ENCODE measurements at regions not wholly inside any gene's neighbourhood (a gene's known extent, or its start where the extent isn't known, plus 50 kb on each side); places are given as distances from the start of the nearest gene placed in this dataset.

DNA sequence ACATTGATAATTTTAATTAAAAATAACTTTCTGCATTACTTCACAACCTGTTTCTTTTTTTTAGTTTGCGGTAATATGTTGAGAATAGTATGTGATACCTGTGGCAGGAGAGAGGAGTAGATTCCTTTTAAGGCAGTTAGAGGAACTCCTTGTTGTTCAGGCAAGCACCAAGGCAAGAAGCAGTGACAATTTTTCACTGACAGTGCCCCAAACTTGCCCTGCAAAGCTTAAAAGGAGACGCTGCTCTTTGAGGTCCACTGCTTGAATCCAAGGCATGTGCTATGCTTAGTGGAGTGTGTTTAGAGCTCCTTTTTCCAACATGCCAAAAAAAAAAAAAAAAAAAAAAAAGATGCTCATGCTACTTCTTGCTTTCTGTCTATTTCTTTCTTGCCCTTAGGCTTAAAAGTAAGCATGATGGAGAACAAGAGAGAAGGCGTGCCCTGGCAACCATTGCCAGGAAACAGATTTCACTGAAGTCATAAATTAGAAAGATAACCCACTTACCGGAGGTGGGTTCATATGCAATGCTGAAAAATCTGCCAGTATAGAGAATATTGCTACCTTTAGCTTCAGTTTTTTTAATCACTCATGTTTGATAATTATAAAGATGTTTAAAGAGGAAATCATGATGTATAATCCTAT, 58.3 kb upstream of the DYRK2 start:
- Mint-ChIP-seq H3K27ac (peak overlapping the region in 6 of 7 donors; percentile 33 to 85 (median 58)), H3K36me3 (no peaks in the 10 kb centered on the region), H3K27me3 (no peaks in the 10 kb centered on the region), H3K4me1 (peaks cover 36 to 68% (median 53%) of the 10 kb centered on the region in 4 donors), H3K4me3 (peak overlapping the region in 7 of 8 donors; percentile 1 to 68 (median 39)), H3K9me3 (peaks cover 0 to 2% (median 0%) of the 10 kb centered on the region in 8 donors)
- H3K27me3 ChIP-seq (ENCODE audit: insufficient read depth, low read length): no peaks in the 10 kb centered on the region
- CTCF ChIA-PET (ENCODE audit: partially characterized antibody): interaction anchor here (0.7 to 1.7 kb wide), 7 partner anchors 10 to 236 kb away, joined by 3 to 5 read pairs (median 4); no protein-coding TSS in a partner anchor
- peak; percentile 45 to 66 (median 62) for DNase-seq
- H3K36me3 ChIP-seq (ENCODE audit: insufficient read depth, low read length): no peaks in the 10 kb centered on the region
- H3K4me1 ChIP-seq (ENCODE audit: insufficient read depth, low read length): peaks cover 55% of the 10 kb centered on the region
- POLR2A ChIA-PET (ENCODE audit: partially characterized antibody): interaction anchor here (0.8 to 7.7 kb wide), 12 partner anchors 10 to 74 kb away, joined by 3 to 84 read pairs (median 10); partner anchors contain the start of gene DYRK2
- no peak overlapping the region for H3K27ac ChIP-seq (ENCODE audit: low read depth, low read length)
- no peaks in the 10 kb centered on the region for H3K9me3 ChIP-seq (ENCODE audit: control insufficient read depth in 1 of 2, low read length in 2 of 2)
- no peak overlapping the region for H3K4me3 ChIP-seq (ENCODE audit: low read length in 2 of 2)
- intact Hi-C loops (cut with micrococcal nuclease): loop anchor here (1.0 to 5.0 kb wide), 3 partner anchors 33 to 61 kb away; no protein-coding TSS in a partner anchor

DNA sequence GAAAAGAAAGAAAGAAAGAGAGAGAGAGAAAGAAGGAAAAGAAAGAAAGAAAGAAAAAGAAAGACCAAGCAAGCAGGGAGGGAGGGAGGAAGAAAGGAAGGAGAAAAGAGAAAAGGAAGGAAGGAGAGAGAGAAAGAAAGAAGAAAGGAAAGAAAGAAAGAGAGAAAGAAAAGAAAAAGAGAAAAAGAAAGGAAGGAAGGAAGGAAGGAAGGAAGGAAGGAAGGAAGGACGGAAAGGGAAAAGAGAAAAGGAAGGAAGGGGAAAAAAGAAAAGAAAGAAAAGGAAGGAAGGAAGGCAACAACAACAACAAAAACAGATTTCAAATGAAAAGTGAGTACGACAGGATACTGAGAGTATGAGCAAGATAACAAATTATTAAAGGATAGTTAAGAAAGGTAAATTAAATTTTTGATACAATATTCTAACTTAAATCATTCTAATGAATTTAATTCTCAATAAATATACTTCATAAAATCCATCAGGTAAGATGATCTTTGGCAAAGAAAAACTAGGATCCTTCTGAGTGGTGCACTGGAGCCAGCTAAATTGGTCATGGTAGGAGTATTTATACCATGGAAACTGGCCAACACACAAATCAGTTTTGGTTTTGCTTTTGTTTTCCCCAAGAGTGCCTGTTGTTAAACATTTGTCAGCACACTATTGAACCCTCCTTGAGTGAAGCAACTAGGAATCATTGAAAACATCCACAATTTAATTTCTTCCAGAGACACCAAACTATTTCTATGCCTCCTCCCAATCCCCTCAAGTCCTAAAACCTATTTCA, 56.1 kb upstream of the DYRK2 start:
- Mint-ChIP-seq H3K4me1 (peaks cover 36 to 62% (median 50%) of the 10 kb centered on the region in 4 donors), H3K27ac (peak overlapping the region; percentile 33 to 93 (median 82)), H3K4me3 (peak overlapping the region in 7 of 8 donors; percentile 45 to 76 (median 69)), H3K9me3 (peaks cover 0 to 4% (median 0%) of the 10 kb centered on the region in 8 donors), H3K27me3 (no peaks in the 10 kb centered on the region), H3K36me3 (no peaks in the 10 kb centered on the region)
- CTCF ChIA-PET (ENCODE audit: partially characterized antibody): interaction anchor here (0.7 to 2.3 kb wide), 9 partner anchors 10 to 56 kb away, joined by 3 to 9 read pairs (median 4); partner anchors contain the start of gene DYRK2
- DNase-seq: peak in 4 of 5 donors; percentile 29 to 53 (median 44)
- H3K36me3 ChIP-seq (ENCODE audit: insufficient read depth, low read length): no peaks in the 10 kb centered on the region
- no peak overlapping the region for H3K27ac ChIP-seq (ENCODE audit: low read depth, low read length)
- H3K4me3 ChIP-seq (ENCODE audit: low read length in 2 of 2): peak overlapping the region in 1 of 2 donors; percentile 25
- peaks cover 55% of the 10 kb centered on the region for H3K4me1 ChIP-seq (ENCODE audit: insufficient read depth, low read length)
- H3K27me3 ChIP-seq (ENCODE audit: insufficient read depth, low read length): no peaks in the 10 kb centered on the region
- intact Hi-C loops (cut with micrococcal nuclease): loop anchor here (2.0 to 5.0 kb wide), 2 partner anchors 14 to 35 kb away; no protein-coding TSS in a partner anchor
- no peaks in the 10 kb centered on the region for H3K9me3 ChIP-seq (ENCODE audit: control insufficient read depth in 1 of 2, low read length in 2 of 2)
- POLR2A ChIA-PET (ENCODE audit: partially characterized antibody): interaction anchor here (0.7 to 7.7 kb wide), 9 partner anchors 12 to 76 kb away, joined by 3 to 84 read pairs (median 13); partner anchors contain the start of gene DYRK2

DNA sequence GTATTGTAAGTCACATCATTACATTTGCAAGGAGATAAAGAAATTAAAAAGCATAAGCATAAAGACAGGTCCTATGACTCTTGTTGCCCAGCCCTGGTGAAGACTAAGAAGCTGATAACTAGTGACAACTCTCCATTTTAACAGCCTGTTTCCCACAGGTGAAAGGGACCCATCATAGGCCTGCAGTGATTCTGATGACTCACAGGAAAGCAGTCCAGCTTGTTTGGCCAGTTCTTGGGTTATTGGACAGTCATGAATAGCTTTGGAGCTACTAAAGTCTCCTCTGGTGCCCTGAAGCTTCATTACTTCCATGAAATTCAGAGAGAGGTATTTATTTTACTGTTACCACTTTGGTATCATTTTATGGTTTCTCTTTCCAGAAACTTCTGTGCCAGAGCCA, 55.5 kb upstream of the DYRK2 start:
- Histone ChIP-seq H3K27ac (ENCODE audit: low read depth, low read length) (no peak overlapping the region), H3K9me3 (ENCODE audit: control insufficient read depth in 1 of 2, low read length in 2 of 2) (no peaks in the 10 kb centered on the region), H3K4me1 (ENCODE audit: insufficient read depth, low read length) (peaks cover 55% of the 10 kb centered on the region), H3K4me3 (ENCODE audit: low read length in 2 of 2) (peak overlapping the region in 1 of 2 donors; percentile 25), H3K36me3 (ENCODE audit: insufficient read depth, low read length) (no peaks in the 10 kb centered on the region), H3K27me3 (ENCODE audit: insufficient read depth, low read length) (no peaks in the 10 kb centered on the region)
- Mint-ChIP-seq H3K36me3 (no peaks in the 10 kb centered on the region), H3K27ac (peak overlapping the region; percentile 31 to 90 (median 50)), H3K9me3 (peaks cover 0 to 4% (median 0%) of the 10 kb centered on the region in 8 donors), H3K4me1 (peaks cover 36 to 62% (median 50%) of the 10 kb centered on the region in 4 donors), H3K27me3 (no peaks in the 10 kb centered on the region), H3K4me3 (peak overlapping the region in 7 of 8 donors; percentile 3 to 71 (median 68))
- intact Hi-C loops (cut with micrococcal nuclease): loop anchor here (2.0 to 5.0 kb wide), 2 partner anchors 14 to 36 kb away; no protein-coding TSS in a partner anchor
- no peak for DNase-seq
- POLR2A ChIA-PET (ENCODE audit: partially characterized antibody): interaction anchor here (0.7 to 7.7 kb wide), 6 partner anchors 11 to 77 kb away, joined by 3 to 84 read pairs (median 24); partner anchors contain the start of gene DYRK2
- CTCF ChIA-PET (ENCODE audit: partially characterized antibody): interaction anchor here (0.7 to 2.3 kb wide), 7 partner anchors 10 to 55 kb away, joined by 3 to 9 read pairs (median 4); partner anchors contain the start of gene DYRK2

DNA sequence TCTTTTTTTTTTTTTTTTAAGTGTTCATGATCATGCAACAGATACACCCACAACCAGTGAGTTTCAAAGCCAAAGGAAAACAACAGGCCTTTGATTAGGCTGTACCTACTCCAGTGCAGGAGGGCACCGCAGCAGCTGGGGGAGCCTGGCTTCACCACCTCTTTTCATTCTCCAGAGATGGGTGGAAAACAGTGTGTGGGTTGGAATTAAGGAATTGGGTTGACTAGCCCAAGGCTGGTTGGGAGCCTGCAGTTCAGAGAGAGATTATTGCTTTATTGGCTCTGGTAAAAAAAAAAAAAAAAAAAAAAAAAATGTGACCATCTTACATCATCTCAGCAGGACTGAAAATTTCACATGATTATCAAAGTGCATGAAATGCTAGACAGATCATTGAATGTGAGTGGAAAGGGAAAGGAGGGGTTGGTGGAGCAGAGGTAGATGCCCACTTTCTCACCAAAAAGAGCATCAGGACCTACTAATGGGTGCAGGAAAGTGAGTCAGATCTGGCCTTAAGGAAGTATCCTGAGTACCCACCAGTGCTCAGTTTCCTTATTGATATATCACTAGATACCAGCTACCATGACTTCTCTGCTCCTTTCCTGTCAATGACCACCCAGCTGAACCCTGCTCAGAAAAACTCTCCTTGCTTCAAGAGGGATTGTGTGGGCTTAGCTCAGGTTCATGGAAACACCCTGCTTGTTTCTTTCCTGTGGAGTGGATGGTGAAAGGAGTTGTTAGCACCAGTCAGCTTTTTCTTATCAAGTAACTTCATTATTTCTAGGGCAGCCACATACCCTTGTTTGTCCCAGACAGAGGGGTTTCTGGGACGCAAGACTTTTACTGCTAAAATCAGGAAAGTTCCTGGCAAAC, 54.8 kb upstream of the DYRK2 start:
- no peaks in the 10 kb centered on the region for H3K9me3 ChIP-seq (ENCODE audit: control insufficient read depth in 1 of 2, low read length in 2 of 2)
- peak overlapping the region; percentile 12 to 90 (median 50) for H3K27ac Mint-ChIP-seq
- DNase-seq: no peak
- peaks cover 55% of the 10 kb centered on the region for H3K4me1 ChIP-seq (ENCODE audit: insufficient read depth, low read length)
- no peaks in the 10 kb centered on the region for H3K27me3 Mint-ChIP-seq
- H3K4me3 ChIP-seq (ENCODE audit: low read length in 2 of 2): no peak overlapping the region
- POLR2A ChIA-PET (ENCODE audit: partially characterized antibody): interaction anchor here (0.7 to 7.7 kb wide), 7 partner anchors 11 to 78 kb away, joined by 3 to 84 read pairs (median 7); partner anchors contain the start of gene DYRK2
- CTCF ChIA-PET (ENCODE audit: partially characterized antibody): interaction anchor here (0.7 to 2.3 kb wide), 8 partner anchors 9 to 54 kb away, joined by 3 to 9 read pairs (median 4); partner anchors contain the start of gene DYRK2
- peaks cover 0 to 6% (median 0%) of the 10 kb centered on the region in 8 donors for H3K9me3 Mint-ChIP-seq
- no peaks in the 10 kb centered on the region for H3K27me3 ChIP-seq (ENCODE audit: insufficient read depth, low read length)
- peak overlapping the region in 3 of 8 donors; percentile 8 to 54 (median 40) for H3K4me3 Mint-ChIP-seq
- H3K4me1 Mint-ChIP-seq: peaks cover 36 to 58% (median 49%) of the 10 kb centered on the region in 4 donors
- no peak overlapping the region for H3K27ac ChIP-seq (ENCODE audit: low read depth, low read length)
- H3K36me3 ChIP-seq (ENCODE audit: insufficient read depth, low read length): no peaks in the 10 kb centered on the region
- H3K36me3 Mint-ChIP-seq: no peaks in the 10 kb centered on the region
- intact Hi-C loops (cut with micrococcal nuclease): loop anchor here (2.0 to 5.0 kb wide), 2 partner anchors 13 to 36 kb away; no protein-coding TSS in a partner anchor

DNA sequence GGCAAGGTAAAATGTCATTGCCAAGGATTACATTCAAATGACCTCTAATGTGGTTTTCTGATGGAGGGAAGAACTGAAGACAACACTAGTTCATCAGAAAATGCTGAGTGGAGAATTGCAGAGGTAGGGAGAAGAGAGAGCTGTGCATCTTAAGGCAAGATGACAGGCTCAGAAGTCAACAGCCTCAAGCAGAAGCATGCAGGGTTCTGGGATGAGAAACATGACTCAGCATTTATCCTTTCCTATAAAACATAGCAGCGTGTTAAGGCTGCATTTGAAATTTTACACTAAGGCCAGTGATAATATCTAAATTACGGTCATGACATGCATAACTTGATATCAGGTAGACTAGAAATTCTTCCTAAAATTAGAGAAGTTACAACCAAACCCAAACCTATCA, 53.7 kb upstream of the DYRK2 start:
- H3K4me3 Mint-ChIP-seq: no peak overlapping the region
- H3K36me3 Mint-ChIP-seq: no peaks in the 10 kb centered on the region
- ChIA-PET CTCF (ENCODE audit: partially characterized antibody) (interaction anchor here (1.0 to 2.3 kb wide), 4 partner anchors 10 to 42 kb away, joined by 4 to 9 read pairs (median 6); no protein-coding TSS in a partner anchor), POLR2A (ENCODE audit: partially characterized antibody) (interaction anchor here (0.9 to 7.7 kb wide), 7 partner anchors 10 to 79 kb away, joined by 3 to 84 read pairs (median 5); partner anchors contain the start of gene DYRK2)
- no peaks in the 10 kb centered on the region for H3K27me3 Mint-ChIP-seq
- Histone ChIP-seq H3K9me3 (ENCODE audit: control insufficient read depth in 1 of 2, low read length in 2 of 2) (no peaks in the 10 kb centered on the region), H3K4me1 (ENCODE audit: insufficient read depth, low read length) (peaks cover 47% of the 10 kb centered on the region), H3K4me3 (ENCODE audit: low read length in 2 of 2) (no peak overlapping the region), H3K27me3 (ENCODE audit: insufficient read depth, low read length) (no peaks in the 10 kb centered on the region), H3K36me3 (ENCODE audit: insufficient read depth, low read length) (no peaks in the 10 kb centered on the region), H3K27ac (ENCODE audit: low read depth, low read length) (no peak overlapping the region)
- H3K4me1 Mint-ChIP-seq: peaks cover 34 to 50% (median 45%) of the 10 kb centered on the region in 4 donors
- intact Hi-C loops (cut with micrococcal nuclease): loop anchor here (5.0 kb wide), 1 partner anchor 38 kb away; no protein-coding TSS in a partner anchor
- no peak overlapping the region for H3K27ac Mint-ChIP-seq
- DNase-seq: no peak
- peaks cover 0 to 6% (median under 1%) of the 10 kb centered on the region in 8 donors for H3K9me3 Mint-ChIP-seq

DNA sequence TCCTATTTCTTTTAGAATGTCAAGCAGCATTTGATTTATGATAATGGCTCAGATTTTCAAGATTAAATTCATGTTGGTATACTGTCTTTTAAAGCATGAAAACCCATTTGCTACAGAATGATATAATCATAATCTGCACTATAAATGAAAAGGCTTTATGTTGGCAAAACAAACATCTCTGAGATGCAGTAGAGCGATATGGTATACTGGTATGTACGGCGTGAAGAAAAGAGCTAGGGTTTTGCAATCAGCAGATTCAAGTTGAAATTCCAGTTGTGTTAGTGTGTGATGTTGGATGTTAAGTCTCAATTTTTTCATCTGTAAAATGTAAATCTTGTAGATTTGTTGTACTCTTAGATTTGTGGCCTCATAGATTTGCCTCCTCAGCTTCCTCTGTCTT, 53.2 kb upstream of the DYRK2 start:
- no peak for DNase-seq
- Mint-ChIP-seq H3K36me3 (no peaks in the 10 kb centered on the region), H3K4me3 (no peak overlapping the region), H3K9me3 (peaks cover 0 to 7% (median 1%) of the 10 kb centered on the region in 8 donors), H3K27me3 (no peaks in the 10 kb centered on the region), H3K4me1 (peaks cover 33 to 45% (median 41%) of the 10 kb centered on the region in 4 donors), H3K27ac (no peak overlapping the region)
- ChIA-PET CTCF (ENCODE audit: partially characterized antibody) (interaction anchor here (1.0 kb wide), 1 partner anchor 42 kb away, joined by 4 read pairs; no protein-coding TSS in a partner anchor), POLR2A (ENCODE audit: partially characterized antibody) (interaction anchor here (0.5 to 7.7 kb wide), 5 partner anchors 16 to 79 kb away, joined by 3 to 84 read pairs (median 3); partner anchors contain the start of gene DYRK2)
- intact Hi-C loops (cut with micrococcal nuclease): no loop called here
- Histone ChIP-seq H3K36me3 (ENCODE audit: insufficient read depth, low read length) (no peaks in the 10 kb centered on the region), H3K4me1 (ENCODE audit: insufficient read depth, low read length) (peaks cover 43% of the 10 kb centered on the region), H3K9me3 (ENCODE audit: control insufficient read depth in 1 of 2, low read length in 2 of 2) (no peaks in the 10 kb centered on the region), H3K27ac (ENCODE audit: low read depth, low read length) (no peak overlapping the region), H3K27me3 (ENCODE audit: insufficient read depth, low read length) (no peaks in the 10 kb centered on the region), H3K4me3 (ENCODE audit: low read length in 2 of 2) (no peak overlapping the region)
